ENCODE measurements at regions not wholly inside any gene's neighbourhood (a gene's known extent, or its start where the extent isn't known, plus 50 kb on each side); places are given as distances from the start of the nearest gene placed in this dataset.

GRCh38 chr12:31781894-31782540, 53.2 kb upstream of the AMN1 start:
- DNase-seq (ENCODE audit: low read depth): no peak

GRCh38 chr12:31780096-31780495, 51.3 kb upstream of the AMN1 start:
- no peak for DNase-seq (ENCODE audit: low read depth)

GRCh38 chr12:31778687-31779086, 49.9 kb upstream of the AMN1 start:
- DNase-seq (ENCODE audit: low read depth): no peak

All from activated T-cell treated with anti-CD3 and anti-CD28 coated beads for 48 hours (primary cell).